B cell (primary cell): ENCODE measurements at regions not wholly inside any gene's neighbourhood (a gene's known extent, or its start where the extent isn't known, plus 50 kb on each side); places are given as distances from the start of the nearest gene placed in this dataset.

Experiments
- ATAC-seq: fragments of 200-7000 bp; cut with Tn5 transposase; one replicate; pipeline ENCODE4 v1.10.0; 2021; ENCODE audit warnings: low read depth, mild to moderate bottlenecking, moderate number of reproducible peaks, moderate library complexity
- CTCF ChIA-PET: fragments of 350-600 bp; sonication (Branson Sonifier 250); formaldehyde crosslinking; loops from one replicate; lab custom pipeline; 2021; ENCODE audit warnings: antibody characterized with exemption, inconsistent platforms; lab: Charles Lee
- POLR2A ChIA-PET: fragments of 350-600 bp; sonication (Branson Sonifier 250); formaldehyde crosslinking; loops from one replicate; lab custom pipeline; 2021; ENCODE audit warnings: antibody characterized with exemption; lab: Charles Lee
- DNase-seq: peaks from one replicate; pipeline ENCODE4 v3.0.0; 2013
- H2AFZ ChIP-seq: 2 replicates; pipeline ENCODE4 v1.6.1; 2012; ENCODE audit warnings: mild to moderate bottlenecking, low read depth, low read length; ENCODE audit not compliant: insufficient read depth, poor library complexity, severe bottlenecking
- H3K27ac ChIP-seq, 2 donors: 1 replicate in 1 of 2; 2 replicates in 1 of 2; pipeline ENCODE4 v1.5.1; 2012 to 2013; ENCODE audit warnings: low read length in 2 of 2, mild to moderate bottlenecking in 2 of 2, moderate library complexity in 1 of 2
- H3K27me3 ChIP-seq, 4 experiments: fragments of 200-600 bp in 1 of 4; sonication (generic) in 1 of 4; replicated peaks in 1 of 4; 1 replicate in 2 of 4; 2 replicates in 2 of 4; pipeline versions ENCODE4 v1.6.1 to v1.7.0; 2013 to 2016; ENCODE audit warnings: low read length in 3 of 4, mild to moderate bottlenecking in 2 of 4, mixed read lengths in 1 of 4, moderate library complexity in 1 of 4; ENCODE audit not compliant: insufficient read depth in 4 of 4, control insufficient read depth in 3 of 4; ENCODE audit errors: control extremely low read depth in 1 of 4
- H3K36me3 ChIP-seq, 2 experiments: replicated peaks in 1 of 2; 1 replicate in 1 of 2; 2 replicates in 1 of 2; pipeline versions ENCODE4 v1.6.1 to v1.7.1; 2013; ENCODE audit warnings: low read length in 1 of 2; ENCODE audit not compliant: insufficient read depth in 2 of 2, control insufficient read depth in 1 of 2; ENCODE audit errors: control extremely low read depth in 1 of 2, extremely low read depth in 1 of 2
- H3K4me1 ChIP-seq, 2 donors: fragments of 200-600 bp in 1 of 2; sonication (generic) in 1 of 2; 1 replicate in 1 of 2; 2 replicates in 1 of 2; pipeline versions ENCODE4 v1.5.1 to v1.6.1; 2013 to 2017; ENCODE audit warnings: low read length in 2 of 2; ENCODE audit not compliant: control insufficient read depth in 2 of 2, insufficient read depth in 2 of 2
- H3K4me2 ChIP-seq: replicated peaks from 2 replicates; pipeline ENCODE3; 2012; ENCODE audit warnings: mild to moderate bottlenecking, low read depth, low read length; ENCODE audit not compliant: poor library complexity, severe bottlenecking
- H3K4me3 ChIP-seq, 5 experiments: fragments of 200-600 bp in 1 of 5; sonication (generic) in 1 of 5; 1 replicate in 3 of 5; 2 replicates in 2 of 5; pipeline versions ENCODE4 v1.5.1 to v1.7.0; 2011 to 2016; ENCODE audit warnings: low read length in 4 of 5, mild to moderate bottlenecking in 4 of 5, low read depth in 2 of 5, control low read depth in 1 of 5, moderate library complexity in 1 of 5; ENCODE audit not compliant: insufficient read depth in 1 of 5; ENCODE audit errors: control extremely low read depth in 1 of 5, extremely low read depth in 1 of 5
- H3K79me2 ChIP-seq: fragments of 200-600 bp; sonication (generic); one replicate; pipeline ENCODE4 v1.6.0; 2016; ENCODE audit warnings: low read length; ENCODE audit not compliant: control insufficient read depth, insufficient read depth
- H3K9ac ChIP-seq: fragments of 200-600 bp; sonication (generic); 2 replicates; pipeline ENCODE4 v1.6.1; 2017; ENCODE audit warnings: mild to moderate bottlenecking, low read length, moderate library complexity
- H3K9me3 ChIP-seq, 3 donors: one replicate each; pipeline versions ENCODE4 v1.6.1 to v1.7.1; 2013; ENCODE audit warnings: low read length in 2 of 3; ENCODE audit not compliant: control insufficient read depth in 2 of 3, insufficient read depth in 1 of 3; ENCODE audit errors: control extremely low read depth in 1 of 3
- H4K20me1 ChIP-seq: 2 replicates; pipeline ENCODE4 v1.6.0; 2012; ENCODE audit warnings: mild to moderate bottlenecking, low read length; ENCODE audit not compliant: insufficient read depth, control insufficient read depth, poor library complexity, severe bottlenecking
- H3K27ac Mint-ChIP-seq: one replicate; pipeline ENCODE4 v1.8.0; 2021; ENCODE audit warnings: mixed read lengths
- H3K27me3 Mint-ChIP-seq: one replicate; pipeline ENCODE4 v1.8.0; 2021; ENCODE audit warnings: mixed read lengths
- H3K4me1 Mint-ChIP-seq: one replicate; pipeline ENCODE4 v1.8.0; 2021; ENCODE audit warnings: mixed read lengths
- H3K4me3 Mint-ChIP-seq: one replicate; pipeline ENCODE4 v1.8.0; 2021; ENCODE audit warnings: mixed read lengths
- H3K9me3 Mint-ChIP-seq: one replicate; pipeline ENCODE4 v1.8.0; 2022; ENCODE audit warnings: mixed read lengths; ENCODE audit not compliant: insufficient read depth
- EZH2 ChIP-seq: IDR thresholded peaks from 2 replicates; pipeline ENCODE4 v1.6.1; 2012; ENCODE audit warnings: borderline replicate concordance, low read depth, mild to moderate bottlenecking, moderate library complexity, low read length; ENCODE audit not compliant: insufficient read depth, poor library complexity, severe bottlenecking
- WGBS: methylation state at CpG from one replicate; pipeline ENCODE4 v1.1.5; 2013; ENCODE audit warnings: missing lambda C conversion rate; ENCODE audit not compliant: insufficient coverage; 5-methylcytosine and 5-hydroxymethylcytosine counted together
- intact Hi-C: fragments of 100-400 bp; cut with micrococcal nuclease; formaldehyde crosslinking; loops from one replicate; pipeline ENCODE4 v1.10.0; 2022
- TF ChIP-seq, protein P1 (sequence below): fragments of 200-600 bp; IDR thresholded peaks from one replicate; pipeline ENCODE4 v1.8.0; 2022; ENCODE audit warnings: antibody characterized with exemption, mild to moderate bottlenecking

DNA sequence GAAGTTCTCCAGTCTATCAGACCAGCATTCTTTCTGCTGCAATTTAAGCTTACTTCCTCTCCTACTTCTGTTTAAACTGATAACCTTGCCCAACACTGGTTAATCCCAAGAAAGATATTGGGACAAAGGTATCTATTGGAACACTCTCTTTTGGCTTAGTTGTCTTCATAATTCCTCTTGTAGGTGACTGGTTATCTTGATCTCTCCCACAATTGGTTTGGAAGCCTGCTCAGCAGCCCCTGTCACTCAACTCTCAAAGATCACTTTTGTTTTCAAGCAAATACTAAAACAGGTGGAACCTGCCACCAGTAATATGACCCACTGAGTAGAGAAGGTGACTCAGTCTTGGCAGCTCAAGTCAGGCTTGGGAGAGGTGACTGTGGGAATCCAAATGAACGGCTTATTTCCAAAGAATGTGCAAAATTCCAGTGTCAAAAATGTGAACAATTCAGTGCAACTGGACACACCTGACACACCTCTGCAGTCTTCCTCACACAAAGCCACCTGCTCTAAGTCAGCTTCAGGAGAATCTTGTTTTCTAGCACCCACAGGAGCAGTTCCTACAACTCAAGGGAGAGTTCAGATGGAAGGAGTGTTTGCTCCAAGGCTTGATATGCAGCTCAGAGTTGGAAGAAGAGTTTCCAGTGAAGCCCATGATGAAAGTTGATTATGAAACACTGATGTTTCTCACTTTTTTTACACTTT lies 83.2 kb upstream of the SLC38A2 start:
- no peak overlapping the region for H3K9ac ChIP-seq
- DNase-seq (no peak), ATAC-seq (no peak)
- H3K36me3 ChIP-seq: no peaks in the 10 kb centered on the region
- ChIA-PET POLR2A (no interaction called here), CTCF (interaction anchor here (0.8 kb wide), 1 partner anchor 9 kb away, joined by 3 read pairs; no protein-coding TSS in a partner anchor)
- intact Hi-C loops: loop anchor here (2.0 to 5.0 kb wide), 2 partner anchors 17 to 68 kb away; no protein-coding TSS in a partner anchor
- TF ChIP-seq EZH2: no peak
- TF ChIP-seq, protein P1, sequence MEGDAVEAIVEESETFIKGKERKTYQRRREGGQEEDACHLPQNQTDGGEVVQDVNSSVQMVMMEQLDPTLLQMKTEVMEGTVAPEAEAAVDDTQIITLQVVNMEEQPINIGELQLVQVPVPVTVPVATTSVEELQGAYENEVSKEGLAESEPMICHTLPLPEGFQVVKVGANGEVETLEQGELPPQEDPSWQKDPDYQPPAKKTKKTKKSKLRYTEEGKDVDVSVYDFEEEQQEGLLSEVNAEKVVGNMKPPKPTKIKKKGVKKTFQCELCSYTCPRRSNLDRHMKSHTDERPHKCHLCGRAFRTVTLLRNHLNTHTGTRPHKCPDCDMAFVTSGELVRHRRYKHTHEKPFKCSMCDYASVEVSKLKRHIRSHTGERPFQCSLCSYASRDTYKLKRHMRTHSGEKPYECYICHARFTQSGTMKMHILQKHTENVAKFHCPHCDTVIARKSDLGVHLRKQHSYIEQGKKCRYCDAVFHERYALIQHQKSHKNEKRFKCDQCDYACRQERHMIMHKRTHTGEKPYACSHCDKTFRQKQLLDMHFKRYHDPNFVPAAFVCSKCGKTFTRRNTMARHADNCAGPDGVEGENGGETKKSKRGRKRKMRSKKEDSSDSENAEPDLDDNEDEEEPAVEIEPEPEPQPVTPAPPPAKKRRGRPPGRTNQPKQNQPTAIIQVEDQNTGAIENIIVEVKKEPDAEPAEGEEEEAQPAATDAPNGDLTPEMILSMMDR: no peak
- no peak overlapping the region for H3K4me3 ChIP-seq
- Mint-ChIP-seq H3K4me3 (peak overlapping the region; percentile 30), H3K9me3 (no peaks in the 10 kb centered on the region), H3K27me3 (no peaks in the 10 kb centered on the region), H3K4me1 (peaks cover 55% of the 10 kb centered on the region), H3K27ac (peak overlapping the region; percentile 29)
- H3K79me2 ChIP-seq: no peaks in the 10 kb centered on the region
- WGBS: 88% methylated on average over 1 of the region's 1 CpG
- H2AFZ ChIP-seq: peak overlapping the region; percentile 31
- H3K9me3 ChIP-seq: no peaks in the 10 kb centered on the region
- H3K27ac ChIP-seq: peak overlapping the region in 1 of 2 donors; percentile 66
- peaks cover 50 to 56% of the 10 kb centered on the region in 2 donors for H3K4me1 ChIP-seq
- H3K4me2 ChIP-seq: peak overlapping the region; percentile 24
- H3K27me3 ChIP-seq: no peaks in the 10 kb centered on the region
- H4K20me1 ChIP-seq: no peaks in the 10 kb centered on the region

DNA sequence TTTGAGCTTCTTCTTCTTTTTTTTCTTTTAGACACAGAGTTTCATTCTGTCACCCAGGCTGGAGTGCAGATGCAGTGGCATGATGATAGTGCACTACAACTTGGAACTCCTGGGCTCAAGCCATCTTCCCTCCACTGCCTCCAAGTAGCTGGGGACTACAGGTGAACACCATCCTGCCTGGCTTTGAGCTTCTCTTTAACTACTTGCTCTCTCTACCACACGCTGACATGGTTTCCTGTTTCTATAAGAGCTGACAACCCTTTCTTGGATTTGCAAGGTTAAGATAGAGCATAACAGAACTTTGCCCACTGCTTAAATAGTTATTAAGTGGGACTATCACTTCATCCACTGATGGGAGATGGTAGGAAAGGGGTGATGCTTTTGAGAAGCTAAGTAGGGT lies 82.4 kb upstream of the SLC38A2 start:
- POLR2A ChIA-PET: interaction anchor here (0.9 kb wide), 1 partner anchor 9 kb away, joined by 3 read pairs; no protein-coding TSS in a partner anchor
- Mint-ChIP-seq H3K4me1 (peaks cover 49% of the 10 kb centered on the region), H3K27ac (peak overlapping the region; percentile 29), H3K9me3 (no peaks in the 10 kb centered on the region), H3K27me3 (no peaks in the 10 kb centered on the region), H3K4me3 (no peak overlapping the region)
- CTCF ChIA-PET: interaction anchor here (0.8 kb wide), 1 partner anchor 8 kb away, joined by 3 read pairs; no protein-coding TSS in a partner anchor
- Histone ChIP-seq H3K79me2 (no peaks in the 10 kb centered on the region), H3K36me3 (no peaks in the 10 kb centered on the region), H3K27ac (peak overlapping the region in 1 of 2 donors; percentile 66), H2AFZ (no peak overlapping the region), H3K4me1 (peaks cover 47% of the 10 kb centered on the region in 2 donors), H3K4me2 (no peak overlapping the region), H3K4me3 (no peak overlapping the region), H3K27me3 (no peaks in the 10 kb centered on the region), H3K9ac (no peak overlapping the region), H3K9me3 (no peaks in the 10 kb centered on the region), H4K20me1 (no peaks in the 10 kb centered on the region)
- intact Hi-C loops: loop anchor here (5.0 kb wide), 1 partner anchor 68 kb away; no protein-coding TSS in a partner anchor
- ATAC-seq (no peak), DNase-seq (no peak)
- no CpG with 5 or more reads among the region's 1 CpG for WGBS
- no peak for TF ChIP-seq EZH2
- TF ChIP-seq, protein P1: no peak
